Activated CD4-positive, alpha-beta T cell treated with anti-CD3 and anti-CD28 coated beads, Interleukin-2, amount 50 U/mL, for 48 hours (primary cell): ENCODE measurements at regions not wholly inside any gene's neighbourhood (a gene's known extent, or its start where the extent isn't known, plus 50 kb on each side); places are given as distances from the start of the nearest gene placed in this dataset.

Experiments used
- DNase-seq, 2 experiments: peaks; one replicate each; pipeline ENCODE4 v3.0.0-alpha.2; 2020

DNA sequence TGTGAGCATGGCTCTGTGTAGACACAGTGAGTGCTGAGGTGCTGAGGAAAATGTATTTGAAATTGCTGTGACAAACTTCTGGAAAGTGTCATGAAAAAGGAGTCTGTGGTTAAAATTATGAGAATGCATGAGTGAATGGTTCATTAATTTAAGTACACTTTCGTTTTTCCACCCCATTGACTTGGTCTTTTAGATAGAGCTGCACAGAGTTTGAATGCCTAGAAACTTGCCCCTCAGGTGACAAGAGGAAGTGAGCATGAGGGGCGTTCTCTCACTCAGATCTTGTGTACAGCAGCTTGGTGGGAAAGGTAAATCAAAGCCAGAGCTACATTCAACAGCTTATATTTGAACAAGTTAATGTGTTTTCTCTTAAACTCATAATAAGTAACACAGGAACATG is 296.8 kb downstream of the WDR72 start:
- DNase-seq, result no peak

DNA sequence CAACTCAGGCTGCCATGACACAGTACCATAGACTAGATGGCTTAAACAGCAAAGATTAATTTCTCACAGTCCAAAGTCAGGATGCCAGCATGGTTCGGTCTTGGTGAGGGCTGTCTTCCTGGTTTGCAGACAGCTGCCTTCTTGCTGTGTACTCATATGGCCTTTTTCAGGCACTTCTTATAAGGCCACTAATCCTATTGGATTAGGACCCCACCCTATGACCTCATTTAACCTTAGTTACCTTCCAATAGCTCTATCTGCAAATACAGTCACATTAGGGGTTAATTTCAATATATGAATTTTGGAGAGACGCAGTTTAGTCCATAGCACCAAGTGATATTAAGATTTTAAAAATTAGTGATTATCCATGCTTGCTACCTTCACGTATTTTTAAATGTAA is 297.8 kb downstream of the WDR72 start:
- DNase-seq, result no peak

DNA sequence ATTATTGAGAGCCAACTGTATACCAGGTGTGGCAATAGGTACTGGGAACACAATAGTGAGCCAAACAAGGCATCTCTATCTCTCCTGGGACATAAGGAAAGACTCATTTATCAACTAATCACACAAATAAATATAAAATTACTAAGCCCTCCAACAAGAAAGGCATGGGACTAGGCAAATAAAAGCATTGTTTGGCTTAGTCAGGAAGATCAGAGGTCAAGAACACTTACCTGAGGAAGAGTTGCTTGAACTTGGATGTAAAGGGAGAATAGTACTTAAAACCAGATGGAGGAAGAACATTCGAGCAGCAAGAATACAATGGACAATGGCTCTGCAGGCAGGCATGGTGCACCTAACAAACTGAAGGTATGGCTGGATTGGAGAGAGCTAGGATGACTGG is 300.7 kb downstream of the WDR72 start:
- DNase-seq, result no peak

DNA sequence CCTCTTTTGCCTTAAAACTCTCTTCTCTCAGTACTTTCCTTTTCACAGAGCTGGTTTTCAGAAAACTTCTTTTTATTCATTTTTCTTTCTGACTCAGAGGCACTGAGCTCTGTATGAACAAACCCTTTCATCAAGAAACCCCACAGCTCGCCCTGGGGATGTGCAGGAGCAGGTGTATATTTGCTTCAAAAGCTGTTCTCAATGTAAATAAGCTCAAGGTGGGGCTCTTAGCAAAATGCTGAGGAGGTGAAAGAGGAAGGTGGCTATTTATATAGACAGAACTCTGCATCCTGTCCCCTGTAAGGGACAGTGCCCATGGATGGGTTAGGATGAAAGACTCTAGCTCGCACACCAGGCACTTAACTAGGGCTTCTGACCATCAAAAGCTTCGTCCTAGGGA is 302.0 kb downstream of the WDR72 start:
- DNase-seq, result no peak

DNA sequence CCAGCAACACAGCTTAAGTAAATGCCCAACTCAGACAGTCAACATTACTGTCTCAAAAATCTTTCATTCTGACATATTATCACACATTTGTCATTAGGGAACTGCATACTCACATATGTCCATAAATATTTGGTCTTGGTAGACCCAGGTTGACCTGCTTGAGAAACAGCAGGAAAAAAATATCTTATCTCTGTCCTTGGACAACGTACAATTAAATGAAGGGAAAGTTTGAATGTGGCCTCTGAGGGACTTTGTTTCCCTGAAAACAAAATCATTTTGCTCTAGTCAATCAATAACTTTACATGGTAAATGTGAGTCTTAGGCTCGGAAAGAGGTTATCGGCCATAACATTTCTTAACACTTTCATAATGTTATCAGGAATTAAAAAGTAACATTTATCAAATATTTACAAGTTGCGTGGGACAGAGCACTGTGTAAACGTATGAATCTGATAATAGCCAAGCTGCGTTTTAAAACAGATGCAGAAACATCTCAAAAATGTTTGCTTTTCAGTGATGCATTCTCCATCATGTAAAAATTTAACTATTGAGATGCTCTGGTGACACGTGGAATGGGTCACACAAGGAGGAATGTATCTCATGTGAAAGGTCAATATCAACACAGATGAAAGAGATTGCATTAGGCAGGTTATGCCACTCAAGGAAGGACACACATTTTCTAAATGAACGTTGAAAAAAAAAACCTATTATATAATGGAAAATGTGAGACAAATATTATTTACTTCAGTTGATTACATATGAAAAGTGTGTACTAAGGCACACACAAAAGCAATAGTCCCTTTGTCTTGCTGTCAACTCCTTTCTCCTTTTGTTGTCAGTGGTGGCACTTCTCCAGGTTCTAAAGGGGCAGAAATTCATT is 304.4 kb downstream of the WDR72 start:
- DNase-seq, result no peak

DNA sequence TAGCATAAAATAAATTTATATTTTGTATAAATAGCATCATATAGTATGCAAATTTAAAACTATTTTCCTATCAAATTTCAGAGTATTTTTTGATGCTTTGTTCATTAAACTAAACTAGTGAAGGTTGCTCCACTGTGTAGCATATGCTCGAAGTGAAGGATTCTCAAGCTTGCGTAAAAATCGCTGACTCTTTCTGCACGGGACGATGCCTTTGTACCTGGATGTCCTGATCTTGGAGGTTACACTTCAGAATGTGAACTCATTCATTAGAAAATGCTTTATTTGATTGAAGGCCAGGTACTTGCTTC is 305.0 kb downstream of the WDR72 start:
- DNase-seq, result no peak

DNA sequence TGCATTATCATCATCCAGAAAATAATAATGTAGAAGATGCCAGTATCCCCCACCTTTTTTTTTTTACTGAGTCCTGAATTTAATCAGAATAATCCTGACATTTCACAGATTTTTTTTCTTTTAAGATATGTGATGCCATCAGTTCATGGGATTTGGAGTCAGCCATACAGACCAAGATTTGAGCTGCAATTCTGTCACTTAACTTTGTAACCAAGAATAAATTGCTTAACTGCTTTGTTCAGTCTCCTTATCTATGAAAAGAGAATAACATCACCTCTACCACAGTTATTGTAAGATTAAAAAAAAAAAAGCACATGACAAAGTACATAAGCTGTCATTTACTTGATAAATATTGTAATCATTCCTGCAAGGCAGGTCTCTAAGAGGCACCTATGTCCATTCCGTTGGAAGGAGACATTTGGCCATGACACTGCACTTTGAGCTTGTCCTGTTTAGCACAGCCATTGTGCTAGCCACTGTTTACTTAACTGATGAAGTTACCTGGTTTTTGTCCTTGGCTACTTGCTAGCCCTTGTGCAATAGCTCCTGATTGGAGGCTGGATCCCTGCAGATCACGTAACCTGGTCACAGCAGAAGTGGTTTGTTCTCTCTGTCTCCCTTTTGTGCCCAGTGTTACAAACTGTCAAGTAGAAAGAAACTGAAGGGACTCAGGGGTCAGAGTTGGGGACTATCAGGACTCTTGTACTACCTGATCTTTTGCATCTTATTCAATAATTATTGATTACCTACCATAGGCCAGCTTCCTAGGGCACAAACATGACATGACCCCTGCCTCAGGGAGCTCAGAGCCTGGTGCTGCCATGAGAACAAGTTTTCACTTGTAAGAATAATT is 306.0 kb downstream of the WDR72 start:
- no peak for DNase-seq

DNA sequence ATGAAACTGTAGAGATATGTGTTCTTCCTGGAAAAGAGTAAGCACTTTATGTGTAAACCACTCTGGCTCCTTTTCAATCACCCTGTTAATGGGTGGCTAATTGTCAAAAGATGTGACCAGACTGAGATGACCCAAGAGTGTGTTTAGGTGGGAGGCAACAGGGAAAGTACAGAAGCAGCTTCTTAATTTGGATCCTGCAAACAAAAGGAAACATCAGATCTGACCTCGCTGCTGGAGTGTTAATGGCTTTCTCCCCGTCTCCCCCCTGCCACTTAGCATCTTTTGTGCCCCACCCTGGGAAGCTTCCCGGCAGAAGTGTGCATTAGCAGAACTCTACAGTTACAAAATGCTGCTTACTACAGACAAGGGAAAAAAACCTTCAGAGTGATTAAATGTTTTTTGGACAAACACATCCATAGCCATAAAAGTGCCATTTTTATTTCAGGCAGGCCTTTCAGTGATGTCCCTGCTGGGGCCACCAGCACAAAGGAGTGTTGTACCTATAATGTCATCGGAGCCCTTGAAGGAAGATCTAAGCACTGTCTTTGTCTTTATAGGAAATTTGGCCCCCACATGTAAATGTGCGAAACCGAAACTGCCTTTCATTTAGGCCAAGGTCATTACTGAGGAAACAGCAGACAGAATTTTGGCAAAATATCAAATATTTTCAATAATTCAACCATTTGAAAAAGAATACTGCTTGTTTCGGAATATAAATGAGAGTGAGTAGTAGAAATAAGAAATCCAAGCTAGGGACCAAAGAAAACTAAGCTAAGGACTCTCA is 311.0 kb downstream of the WDR72 start:
- DNase-seq, result no peak

DNA sequence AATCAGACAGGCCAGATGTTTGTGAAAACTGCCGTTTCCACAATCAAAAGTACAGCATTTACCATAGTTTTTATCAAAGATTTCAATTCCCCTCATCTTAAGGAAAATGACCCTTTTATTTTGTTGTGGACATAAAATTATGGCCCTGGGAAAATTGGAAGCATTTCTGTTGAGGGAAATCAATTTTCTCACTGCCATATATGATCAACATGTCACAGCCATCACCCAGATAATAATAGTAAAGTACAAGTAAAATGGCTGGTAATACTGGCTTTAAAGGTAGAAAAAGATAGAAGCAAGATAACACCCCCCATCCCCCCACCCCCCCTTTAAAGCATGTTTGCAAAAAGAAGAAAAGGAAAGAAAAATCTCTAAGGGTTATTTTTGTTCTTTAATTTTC is 311.7 kb downstream of the WDR72 start:
- no peak for DNase-seq

DNA sequence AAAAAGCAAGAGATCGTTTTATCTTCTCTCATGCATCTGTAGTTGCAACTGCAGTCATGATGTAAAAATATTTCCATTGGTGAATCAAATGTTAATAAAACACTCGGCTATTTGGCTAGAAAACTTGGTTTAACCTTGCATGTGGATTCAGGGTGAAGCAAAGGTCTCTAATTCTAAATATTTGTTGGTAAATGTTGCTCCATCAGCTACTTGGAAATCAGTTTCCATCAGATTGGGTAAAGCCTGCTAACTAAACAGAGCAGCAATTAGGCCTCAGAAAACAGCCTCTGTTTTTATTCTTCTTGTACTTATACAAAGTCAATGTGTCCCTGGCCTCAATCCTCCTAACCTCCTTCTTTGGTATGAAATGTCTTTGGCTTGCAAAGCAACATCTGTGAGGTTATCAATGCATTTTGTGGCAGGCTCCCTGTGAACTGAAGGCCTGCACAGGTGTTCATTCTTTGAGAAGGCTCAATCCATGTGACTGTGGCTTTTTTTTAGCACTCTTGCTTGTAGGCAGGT is 312.3 kb downstream of the WDR72 start:
- DNase-seq, result no peak

DNA sequence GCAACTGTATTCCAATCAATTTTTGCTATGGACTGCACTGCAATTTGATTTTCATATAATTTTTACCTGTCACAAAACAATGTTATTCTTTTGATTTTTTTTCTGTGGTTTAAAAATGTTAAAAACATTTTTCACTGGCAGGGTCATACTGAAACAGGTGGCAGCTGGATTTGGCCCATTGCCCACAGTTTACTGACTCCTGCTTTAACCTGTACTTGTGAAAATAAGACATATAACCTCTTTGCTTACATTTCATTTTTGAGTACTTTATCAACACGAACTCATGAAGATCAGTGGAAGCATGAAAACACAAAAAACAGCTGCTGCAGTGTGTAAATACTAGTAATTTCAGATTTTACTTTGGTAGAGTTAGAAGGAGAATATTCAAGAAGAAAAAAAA is 313.1 kb downstream of the WDR72 start:
- DNase-seq, result no peak

DNA sequence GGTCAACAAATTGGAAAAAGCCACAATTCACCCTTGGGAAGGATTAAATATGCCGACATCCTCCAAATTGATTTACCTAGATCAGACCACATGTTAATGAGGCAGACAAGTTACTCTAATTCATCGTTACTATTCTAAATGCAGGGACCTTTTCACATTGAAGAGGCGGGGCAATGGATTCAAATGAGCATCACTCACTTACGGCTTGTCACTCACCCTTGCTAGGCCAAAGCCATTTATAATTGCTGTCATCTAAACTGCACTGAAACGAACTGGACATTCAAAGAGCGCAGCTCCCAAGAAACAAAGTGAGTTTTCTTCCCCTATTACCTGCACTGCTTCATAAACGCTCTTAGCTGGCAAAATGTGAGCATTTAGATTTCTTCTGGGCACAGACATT is 313.9 kb downstream of the WDR72 start:
- DNase-seq, result no peak

DNA sequence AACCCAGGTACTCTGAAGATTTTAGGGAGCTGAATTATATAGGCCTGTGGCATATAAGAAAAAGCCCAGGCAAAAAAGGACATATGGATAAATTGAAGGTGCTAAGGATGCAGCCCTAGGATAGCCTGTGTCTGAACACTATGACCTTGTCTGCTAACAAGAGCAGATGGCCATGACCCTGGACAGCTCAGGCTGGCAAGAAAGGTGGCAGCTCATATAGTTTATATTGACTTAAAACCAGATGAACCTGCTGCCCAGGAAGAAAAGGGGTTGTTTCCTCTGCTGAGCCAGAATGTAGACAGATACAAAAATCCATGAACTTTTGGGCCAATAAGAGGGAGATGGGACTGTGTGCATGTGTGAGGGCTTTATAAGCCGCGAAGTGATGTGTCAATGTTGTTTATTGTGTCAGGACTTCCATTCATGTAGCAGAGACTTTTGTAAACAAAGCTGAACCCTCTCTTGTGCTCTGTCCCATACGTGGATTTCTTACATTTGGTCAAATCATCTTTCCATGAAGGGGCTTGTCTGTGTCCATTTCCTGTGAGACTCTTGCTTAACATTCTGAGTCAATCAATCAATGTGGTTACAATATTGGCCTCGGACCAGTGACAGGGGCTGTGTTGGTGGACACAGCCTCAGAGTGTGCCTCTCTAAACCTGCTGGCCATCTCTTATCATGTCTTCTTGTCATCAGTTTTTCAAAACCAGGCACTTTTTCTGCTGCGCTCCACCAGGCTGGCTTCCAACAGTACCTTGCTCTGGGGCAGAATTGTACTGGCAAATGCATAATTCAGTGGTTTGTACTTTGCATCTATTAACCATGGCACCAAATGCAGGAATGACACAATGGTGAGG is 321.2 kb downstream of the WDR72 start:
- no peak for DNase-seq

DNA sequence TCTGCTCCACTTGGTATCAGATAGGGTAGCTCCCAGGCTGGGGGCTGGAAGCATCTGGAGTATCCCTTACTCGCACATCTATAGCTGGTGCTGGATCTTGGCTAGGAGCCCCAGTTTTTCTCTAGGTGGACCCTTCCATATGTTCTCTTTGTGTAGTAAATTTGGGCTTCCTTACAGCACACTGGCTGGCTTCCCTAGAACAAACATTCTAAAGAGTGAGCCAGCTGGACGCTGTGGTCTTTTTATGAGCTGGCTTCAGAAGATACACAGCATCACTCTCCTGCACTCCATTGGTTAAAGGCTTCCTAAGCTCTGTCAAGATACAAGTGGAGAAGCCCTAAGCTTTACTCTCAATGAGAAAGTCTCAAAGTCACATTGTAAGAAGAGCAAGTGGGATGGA is 322.1 kb downstream of the WDR72 start:
- no peak for DNase-seq

DNA sequence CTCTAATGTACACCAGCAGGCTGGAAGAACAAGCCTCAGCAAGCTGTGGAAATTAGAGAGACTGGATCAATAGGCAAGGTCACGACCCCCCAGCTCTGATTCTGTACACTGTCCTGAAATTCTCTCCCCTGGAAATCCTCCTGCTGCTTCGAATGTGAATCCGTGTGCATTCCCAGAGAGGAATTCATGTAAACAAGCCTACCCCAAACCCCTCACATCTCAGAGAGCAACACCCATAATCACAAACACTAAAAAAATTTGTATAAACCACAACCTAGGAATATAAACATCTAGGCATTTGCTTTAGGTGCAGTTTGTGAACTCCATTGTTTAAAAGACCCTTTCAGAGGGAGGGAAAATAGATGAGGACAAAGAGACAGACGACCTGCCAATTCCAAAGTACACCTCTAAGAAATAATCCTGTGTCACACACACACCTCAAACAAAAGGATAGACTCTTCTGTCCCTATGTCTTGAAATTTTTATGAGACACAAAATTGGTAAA is 325.2 kb downstream of the WDR72 start:
- DNase-seq, result no peak

DNA sequence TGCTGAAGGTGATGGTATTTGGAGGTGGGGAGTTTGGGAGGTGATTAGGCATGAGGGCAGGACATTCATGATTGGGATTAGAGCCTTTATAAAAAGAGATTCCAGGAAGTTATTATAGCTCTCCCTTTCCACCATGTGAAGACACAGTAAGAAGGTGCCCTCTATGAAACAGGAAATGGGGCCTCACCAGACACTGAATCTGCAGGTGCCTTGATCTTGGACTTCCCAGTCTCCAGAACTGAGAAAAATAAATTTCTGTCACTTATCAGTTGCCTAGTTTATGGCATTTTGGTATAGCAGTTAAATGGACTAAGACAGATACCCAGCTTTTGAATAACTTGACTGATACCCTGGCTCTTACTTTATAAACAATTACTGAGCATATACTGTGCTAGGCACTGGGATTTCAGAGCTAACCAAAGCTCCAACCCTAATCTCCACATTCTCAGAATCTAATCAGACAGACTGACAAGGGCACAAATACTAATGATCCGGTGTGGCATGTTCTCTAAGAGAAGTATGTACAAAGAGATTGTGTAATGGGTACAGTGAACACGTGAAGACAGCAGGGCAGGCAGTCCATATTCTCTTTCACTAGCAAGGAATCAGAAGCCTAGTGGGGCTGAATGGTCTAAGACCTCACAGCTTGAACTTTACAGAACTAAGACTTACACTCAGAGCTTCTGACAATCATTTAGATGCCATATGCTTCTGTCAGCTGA is 343.1 kb downstream of the WDR72 start:
- DNase-seq, result no peak

DNA sequence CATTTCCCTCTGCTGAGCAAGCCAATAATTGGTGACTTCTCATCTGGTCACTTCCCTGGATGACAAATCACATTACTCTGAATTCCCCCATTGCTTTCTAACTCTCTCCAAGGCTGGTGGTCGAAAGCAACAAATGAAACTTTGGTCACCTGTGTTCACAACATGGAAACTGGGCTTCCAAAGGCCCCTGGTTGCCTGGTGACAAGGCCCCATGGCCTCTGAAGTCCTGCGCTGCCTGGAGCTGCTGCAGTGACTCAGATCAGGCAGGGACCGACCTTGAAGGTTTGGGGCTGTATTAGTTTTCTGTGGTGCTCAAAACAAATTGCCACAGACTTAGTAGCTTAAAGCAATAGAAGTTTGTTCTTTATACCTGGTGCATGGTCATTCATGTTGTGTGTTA is 345.3 kb downstream of the WDR72 start:
- no peak for DNase-seq

DNA sequence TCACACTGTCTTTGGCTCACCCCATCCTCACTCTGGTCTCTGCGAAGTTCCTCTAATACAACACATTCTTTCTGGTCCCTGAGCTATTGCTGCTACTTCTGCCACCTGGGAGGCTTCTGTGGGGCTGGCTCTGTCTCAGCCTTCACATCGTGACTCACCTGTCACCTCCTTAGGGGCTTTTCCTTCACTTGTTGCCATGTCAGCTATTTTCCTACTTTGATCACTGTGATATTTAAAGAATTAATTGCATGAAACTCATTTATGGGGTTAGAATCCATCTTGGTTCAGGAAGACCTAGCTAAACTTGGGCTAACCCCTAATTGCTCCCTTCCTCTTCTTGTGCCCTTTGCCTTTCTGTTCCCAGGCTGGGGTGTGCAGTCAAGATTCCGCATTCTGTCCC is 346.9 kb downstream of the WDR72 start:
- DNase-seq, result no peak

DNA sequence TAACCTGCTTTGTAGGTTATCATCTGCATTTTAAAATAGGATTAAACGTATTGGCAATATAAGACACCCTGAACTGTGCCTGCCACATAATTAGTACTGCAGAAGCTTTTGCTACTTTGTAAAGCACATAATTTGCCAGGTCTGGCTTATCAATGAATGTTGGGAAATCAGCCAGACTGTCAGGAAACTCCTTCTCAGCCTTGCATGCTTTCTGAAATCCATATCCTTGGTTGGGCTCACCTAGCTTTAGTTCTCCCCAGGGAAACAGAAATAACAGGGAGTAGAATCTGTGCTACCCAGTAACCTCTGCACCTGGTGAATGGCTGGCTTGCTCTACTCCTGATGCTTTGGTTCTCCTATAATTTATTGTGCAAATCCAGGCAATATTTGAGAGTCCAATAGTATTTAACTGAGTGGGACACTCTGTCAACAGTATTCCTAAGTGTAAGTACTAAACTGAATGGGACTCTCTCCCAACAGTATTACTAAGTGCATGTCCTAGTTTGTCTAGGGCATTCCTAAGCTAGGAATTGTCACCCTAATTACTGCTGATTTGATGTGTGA is 354.5 kb downstream of the WDR72 start:
- DNase-seq, result no peak

DNA sequence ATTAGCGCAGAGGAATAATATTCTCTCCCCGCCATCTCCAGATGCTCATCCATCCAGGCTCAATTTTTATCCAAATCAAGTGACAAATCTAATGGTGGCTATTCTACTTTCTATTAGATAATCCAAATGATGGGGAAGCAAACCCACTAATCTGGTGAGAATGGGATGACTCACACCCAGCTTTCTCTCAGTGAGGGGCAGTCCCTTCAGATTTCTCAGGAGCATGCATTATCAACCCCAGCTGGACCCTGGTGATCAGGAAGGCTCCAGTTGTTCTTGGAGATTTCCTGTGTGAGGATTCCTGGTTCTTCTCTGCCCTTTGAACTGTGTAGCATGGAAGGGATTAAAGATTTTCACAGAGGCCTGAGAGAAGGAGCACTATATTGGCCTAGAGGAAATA is 358.0 kb downstream of the WDR72 start:
- no peak for DNase-seq

DNA sequence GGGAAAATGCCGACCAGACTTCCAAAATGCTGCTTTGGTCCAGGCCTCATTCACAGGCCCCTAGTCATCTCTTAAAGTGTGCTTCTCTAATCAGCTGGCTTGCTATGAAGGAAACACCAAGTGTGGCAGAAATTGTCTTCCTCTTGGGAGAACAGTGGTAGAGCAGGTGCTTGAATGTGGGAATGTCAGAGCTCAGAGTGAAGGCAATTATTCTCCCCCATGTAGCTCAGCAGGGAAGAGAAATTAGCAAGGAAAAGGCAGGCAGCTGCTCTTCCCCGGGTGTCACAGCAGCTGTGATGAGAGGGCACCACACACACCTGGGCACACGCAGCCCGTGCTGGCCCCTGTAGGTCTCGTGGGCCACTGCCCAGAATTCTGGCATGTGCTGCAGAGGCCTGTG is 358.5 kb downstream of the WDR72 start:
- DNase-seq, result no peak
